Lung microvascular endothelial cell (primary cell): ENCODE measurements at regions not wholly inside any gene's neighbourhood (a gene's known extent, or its start where the extent isn't known, plus 50 kb on each side); places are given as distances from the start of the nearest gene placed in this dataset.

Experiments used
- DNase-seq, 2 donors: peaks; one replicate each; pipeline versions ENCODE4 v3.0.0 to v3.0.0-alpha.2; 2010; ENCODE audit warnings: low read depth in 2 of 2

GRCh38 chr9:134575901-134576176 lies 65.8 kb upstream of the COL5A1 start:
- DNase-seq = no peak

- DNase-seq = no peak
These were observed 56.5 kb upstream of the COL5A1 start for GRCh38 chr9:134585021-134585561.

- peak in 1 of 2 donors; percentile 25 for DNase-seq
These were observed 55.6 kb upstream of the COL5A1 start for GRCh38 chr9:134585746-134586706.

- DNase-seq = no peak
These were observed 51.9 kb upstream of the COL5A1 start for GRCh38 chr9:134589748-134590147.

GRCh38 chr9:134590240-134591081 lies 51.1 kb upstream of the COL5A1 start:
- no peak for DNase-seq

GRCh38 chr9:134591082-134591571 lies 50.5 kb upstream of the COL5A1 start:
- DNase-seq = no peak

GRCh38 chr9:134591573-134591981 lies 50.0 kb upstream of the COL5A1 start:
- no peak for DNase-seq
